ENCODE measurements at regions not wholly inside any gene's neighbourhood (a gene's known extent, or its start where the extent isn't known, plus 50 kb on each side); places are given as distances from the start of the nearest gene placed in this dataset.

DNA sequence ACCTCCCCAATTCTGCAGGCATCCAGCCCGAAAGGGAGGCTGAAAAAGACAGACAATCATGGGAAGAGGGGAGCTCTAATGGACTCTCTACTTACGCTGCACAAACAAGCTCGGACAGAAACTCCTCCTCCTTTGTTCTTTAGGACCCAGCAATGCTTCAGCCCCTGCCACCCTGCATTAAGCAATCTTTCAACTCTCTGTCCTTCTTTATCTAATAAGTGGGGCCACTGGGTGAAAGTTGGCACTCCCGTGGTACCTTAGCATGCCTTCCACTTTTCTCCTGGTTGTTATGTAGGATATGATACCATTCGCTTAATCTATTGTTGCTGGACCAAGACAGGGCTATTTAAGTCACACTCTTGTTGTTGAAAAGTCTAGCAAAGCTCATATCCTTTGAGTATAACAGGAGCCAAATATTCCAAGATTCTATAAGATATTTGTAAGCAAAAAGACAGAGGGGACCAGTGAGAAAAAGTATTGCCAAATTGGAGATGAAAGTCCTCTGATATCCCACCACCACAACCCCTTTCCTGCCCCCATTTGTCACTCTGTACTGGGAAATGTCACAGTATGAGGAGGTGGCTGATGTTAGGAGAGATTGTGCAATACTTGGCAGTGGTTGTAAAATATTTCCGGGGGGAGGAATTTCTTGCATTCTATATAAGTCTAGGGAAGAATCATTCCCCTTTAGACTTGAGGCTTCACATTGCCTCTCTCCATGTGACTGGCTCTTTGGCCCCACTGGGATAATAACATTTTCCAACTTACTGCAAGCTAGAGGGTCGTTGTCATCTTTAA lies 137.3 kb upstream of the GJB5 start:
- Histone ChIP-seq H3K9me1 (ENCODE audit: control insufficient read depth, extremely low read depth, insufficient read depth, low read length) (no peaks in the 10 kb centered on the region), H3K36me3 (ENCODE audit: control insufficient read depth in 2 of 2, extremely low read depth in 1 of 2, insufficient read depth in 2 of 2, low read length in 2 of 2) (no peaks in the 10 kb centered on the region), H3K27ac (ENCODE audit: control insufficient read depth, insufficient read depth, low read length) (no peak overlapping the region), H2AFZ (ENCODE audit: control insufficient read depth, low read length) (no peak overlapping the region), H3K9me3 (ENCODE audit: control insufficient read depth, low read depth, low read length) (no peaks in the 10 kb centered on the region), H3K4me2 (ENCODE audit: control insufficient read depth, extremely low read depth, insufficient read depth, low read depth, low read length) (no peak overlapping the region), H3K4me1 (ENCODE audit: control insufficient read depth, extremely low read depth, insufficient read depth, low read length) (no peaks in the 10 kb centered on the region), H4K20me1 (ENCODE audit: control insufficient read depth, extremely low read depth, insufficient read depth, low read length) (no peaks in the 10 kb centered on the region), H3K4me3 (ENCODE audit: control insufficient read depth in 2 of 3, extremely low read depth in 1 of 3, insufficient read depth in 2 of 3, low read depth in 1 of 3, low read length in 3 of 3) (no peak overlapping the region), H3K9ac (ENCODE audit: control insufficient read depth, extremely low read depth, insufficient read depth, low read length) (no peak overlapping the region), H3K79me2 (ENCODE audit: control insufficient read depth, insufficient read depth, low read length) (no peaks in the 10 kb centered on the region), H3K27me3 (ENCODE audit: control insufficient read depth, extremely low read depth, insufficient read depth, low read length) (no peaks in the 10 kb centered on the region)
- TF ChIP-seq EZH2 (IDR thresholded peaks at IDR 0.05; ENCODE audit: low read length), result no peak
- TF ChIP-seq, protein P1, sequence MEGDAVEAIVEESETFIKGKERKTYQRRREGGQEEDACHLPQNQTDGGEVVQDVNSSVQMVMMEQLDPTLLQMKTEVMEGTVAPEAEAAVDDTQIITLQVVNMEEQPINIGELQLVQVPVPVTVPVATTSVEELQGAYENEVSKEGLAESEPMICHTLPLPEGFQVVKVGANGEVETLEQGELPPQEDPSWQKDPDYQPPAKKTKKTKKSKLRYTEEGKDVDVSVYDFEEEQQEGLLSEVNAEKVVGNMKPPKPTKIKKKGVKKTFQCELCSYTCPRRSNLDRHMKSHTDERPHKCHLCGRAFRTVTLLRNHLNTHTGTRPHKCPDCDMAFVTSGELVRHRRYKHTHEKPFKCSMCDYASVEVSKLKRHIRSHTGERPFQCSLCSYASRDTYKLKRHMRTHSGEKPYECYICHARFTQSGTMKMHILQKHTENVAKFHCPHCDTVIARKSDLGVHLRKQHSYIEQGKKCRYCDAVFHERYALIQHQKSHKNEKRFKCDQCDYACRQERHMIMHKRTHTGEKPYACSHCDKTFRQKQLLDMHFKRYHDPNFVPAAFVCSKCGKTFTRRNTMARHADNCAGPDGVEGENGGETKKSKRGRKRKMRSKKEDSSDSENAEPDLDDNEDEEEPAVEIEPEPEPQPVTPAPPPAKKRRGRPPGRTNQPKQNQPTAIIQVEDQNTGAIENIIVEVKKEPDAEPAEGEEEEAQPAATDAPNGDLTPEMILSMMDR (optimal IDR thresholded peaks at IDR 0.05 in 1 of 3, IDR thresholded peaks at IDR 0.05 in 1 of 3, conservative IDR thresholded peaks at IDR 0.05 in 1 of 3; ENCODE audit: extremely low read depth in 1 of 3, insufficient read depth in 2 of 3, low read length in 3 of 3), result no peak
- dilution Hi-C loops (cut with MboI; ENCODE audit: extremely low pct_ligation_motif_present, low sequenced_read_pairs), result no loop called here
- FAIRE-seq (no peak), DNase-seq (ENCODE audit: low read depth, low spot score) (no peak)

DNA sequence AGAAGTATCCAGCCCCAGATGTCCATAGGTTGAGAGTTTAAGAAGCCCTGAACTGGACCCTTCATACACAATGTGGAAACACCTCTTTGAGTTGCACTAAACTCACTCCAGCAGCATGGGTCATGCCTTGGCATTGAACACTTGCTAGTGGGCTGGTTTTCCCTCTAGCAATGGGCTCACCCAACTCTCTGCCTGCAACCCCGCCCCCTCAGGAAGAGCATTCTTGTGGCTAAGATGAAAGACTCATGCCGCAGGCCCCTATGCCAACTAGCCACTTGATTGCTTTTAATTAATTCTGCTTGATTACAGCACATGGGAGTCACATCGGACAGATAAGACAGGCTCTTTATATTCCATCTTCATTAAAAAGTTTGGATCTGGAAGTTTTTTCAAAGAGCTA lies 136.5 kb upstream of the GJB5 start:
- no peak overlapping the region for H3K9ac ChIP-seq (ENCODE audit: control insufficient read depth, extremely low read depth, insufficient read depth, low read length)
- FAIRE-seq (no peak), DNase-seq (ENCODE audit: low read depth, low spot score) (no peak)
- no peaks in the 10 kb centered on the region for H3K27me3 ChIP-seq (ENCODE audit: control insufficient read depth, extremely low read depth, insufficient read depth, low read length)
- no peak overlapping the region for H3K27ac ChIP-seq (ENCODE audit: control insufficient read depth, insufficient read depth, low read length)
- H3K36me3 ChIP-seq (ENCODE audit: control insufficient read depth in 2 of 2, extremely low read depth in 1 of 2, insufficient read depth in 2 of 2, low read length in 2 of 2), result no peaks in the 10 kb centered on the region
- no peaks in the 10 kb centered on the region for H4K20me1 ChIP-seq (ENCODE audit: control insufficient read depth, extremely low read depth, insufficient read depth, low read length)
- TF ChIP-seq, protein P1 (optimal IDR thresholded peaks at IDR 0.05 in 1 of 3, IDR thresholded peaks at IDR 0.05 in 1 of 3, conservative IDR thresholded peaks at IDR 0.05 in 1 of 3; ENCODE audit: extremely low read depth in 1 of 3, insufficient read depth in 2 of 3, low read length in 3 of 3), result no peak
- TF ChIP-seq EZH2 (IDR thresholded peaks at IDR 0.05; ENCODE audit: low read length), result no peak
- no peaks in the 10 kb centered on the region for H3K9me1 ChIP-seq (ENCODE audit: control insufficient read depth, extremely low read depth, insufficient read depth, low read length)
- no peaks in the 10 kb centered on the region for H3K9me3 ChIP-seq (ENCODE audit: control insufficient read depth, low read depth, low read length)
- H3K4me3 ChIP-seq (ENCODE audit: control insufficient read depth in 2 of 3, extremely low read depth in 1 of 3, insufficient read depth in 2 of 3, low read depth in 1 of 3, low read length in 3 of 3), result no peak overlapping the region
- dilution Hi-C loops (cut with MboI; ENCODE audit: extremely low pct_ligation_motif_present, low sequenced_read_pairs), result no loop called here
- H3K79me2 ChIP-seq (ENCODE audit: control insufficient read depth, insufficient read depth, low read length), result no peaks in the 10 kb centered on the region
- H2AFZ ChIP-seq (ENCODE audit: control insufficient read depth, low read length), result no peak overlapping the region
- no peak overlapping the region for H3K4me2 ChIP-seq (ENCODE audit: control insufficient read depth, extremely low read depth, insufficient read depth, low read depth, low read length)
- no peaks in the 10 kb centered on the region for H3K4me1 ChIP-seq (ENCODE audit: control insufficient read depth, extremely low read depth, insufficient read depth, low read length)
